ENCODE measurements at regions not wholly inside any gene's neighbourhood (a gene's known extent, or its start where the extent isn't known, plus 50 kb on each side); places are given as distances from the start of the nearest gene placed in this dataset.
"Not testable (repeated sequence)": the region's sequence is repeated elsewhere in the genome, so short reads cannot be mapped to it uniquely, and the experiment has no call there.

DNA sequence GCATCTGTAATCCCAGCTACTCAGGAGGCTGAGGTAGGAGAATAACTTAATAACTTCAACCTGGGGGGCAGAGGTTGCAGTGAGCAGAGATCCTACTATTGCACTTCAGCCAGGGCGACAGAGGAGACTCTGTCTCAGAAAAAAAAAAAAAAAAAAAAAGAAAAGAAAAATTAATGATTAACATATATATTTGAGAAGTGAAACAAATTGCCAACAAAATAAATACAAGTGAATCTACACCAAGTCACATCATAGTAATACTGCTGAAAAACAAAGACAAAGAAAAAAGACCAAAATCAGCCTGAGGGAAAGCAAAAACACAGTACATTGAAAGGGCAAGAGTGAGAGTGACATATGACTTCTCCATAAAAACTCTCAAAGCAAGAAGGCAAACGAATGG lies 123.7 kb downstream of the CASP12 start:
- Histone ChIP-seq H3K4me1 (ENCODE audit: insufficient read depth, low read length) (peaks cover 9% of the 10 kb centered on the region), H3K9ac (ENCODE audit: low read length) (no peak overlapping the region), H3K27ac (ENCODE audit: low read depth, low read length) (no peak overlapping the region), H3K4me3 (ENCODE audit: low read depth in 1 of 2, low read length in 2 of 2) (no peak overlapping the region), H3K27me3 (ENCODE audit: control insufficient read depth in 1 of 2, insufficient read depth in 2 of 2, low read length in 2 of 2) (no peaks in the 10 kb centered on the region), H3K9me3 (ENCODE audit: low read length) (no peaks in the 10 kb centered on the region), H3K36me3 (ENCODE audit: insufficient read depth, low read length) (no peaks in the 10 kb centered on the region)

DNA sequence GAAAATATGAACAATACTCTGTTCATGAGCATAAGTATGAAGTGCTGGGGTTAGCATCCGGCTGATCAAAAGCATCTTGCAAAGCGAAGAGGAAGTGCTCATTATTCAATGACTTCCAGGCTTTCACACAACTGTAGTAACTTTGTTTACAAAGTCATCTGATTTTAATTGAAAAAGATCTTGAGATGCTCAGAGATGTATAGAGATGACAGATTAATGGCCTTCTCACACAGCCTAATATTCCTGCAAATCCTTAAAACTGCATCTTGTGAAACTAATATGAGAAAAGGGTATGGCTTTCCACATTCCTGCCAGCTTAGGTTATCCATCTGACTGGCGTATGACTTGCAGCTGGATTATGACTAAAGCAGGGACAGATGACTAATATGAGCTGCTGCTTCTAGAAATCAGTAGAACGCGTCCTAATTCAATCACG lies 125.4 kb downstream of the CASP12 start:
- H3K9ac ChIP-seq (ENCODE audit: low read length) = no peak overlapping the region
- H3K4me3 ChIP-seq (ENCODE audit: low read depth in 1 of 2, low read length in 2 of 2) = no peak overlapping the region
- no peaks in the 10 kb centered on the region for H3K9me3 ChIP-seq (ENCODE audit: low read length)
- H3K4me1 ChIP-seq (ENCODE audit: insufficient read depth, low read length) = peaks cover 9% of the 10 kb centered on the region
- no peaks in the 10 kb centered on the region for H3K27me3 ChIP-seq (ENCODE audit: control insufficient read depth in 1 of 2, insufficient read depth in 2 of 2, low read length in 2 of 2)
- H3K36me3 ChIP-seq (ENCODE audit: insufficient read depth, low read length) = no peaks in the 10 kb centered on the region
- H3K27ac ChIP-seq (ENCODE audit: low read depth, low read length) = no peak overlapping the region

DNA sequence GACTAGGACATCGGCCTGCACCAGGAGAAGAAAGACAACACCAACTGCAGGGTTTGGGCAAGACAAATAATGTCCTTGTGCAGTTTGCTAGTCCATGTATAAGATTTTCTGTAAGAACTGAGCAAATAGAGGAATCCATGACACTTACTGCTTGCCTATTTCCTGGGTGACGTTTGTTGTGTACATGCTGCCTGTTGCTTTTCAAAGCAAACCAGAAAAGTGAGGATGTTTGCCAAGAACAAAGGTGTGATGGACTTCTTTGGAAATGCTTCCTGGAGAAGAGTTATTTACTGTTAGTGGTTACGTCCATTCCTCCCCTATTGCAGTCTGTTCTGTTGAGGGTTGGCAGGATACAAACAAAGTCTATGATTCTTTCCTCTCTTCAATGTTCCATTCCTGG lies 126.5 kb downstream of the CASP12 start:
- no peak overlapping the region for H3K4me3 ChIP-seq (ENCODE audit: low read depth in 1 of 2, low read length in 2 of 2)
- H3K36me3 ChIP-seq (ENCODE audit: insufficient read depth, low read length) = no peaks in the 10 kb centered on the region
- peaks cover 9% of the 10 kb centered on the region for H3K4me1 ChIP-seq (ENCODE audit: insufficient read depth, low read length)
- no peak overlapping the region for H3K9ac ChIP-seq (ENCODE audit: low read length)
- no peak overlapping the region for H3K27ac ChIP-seq (ENCODE audit: low read depth, low read length)
- H3K9me3 ChIP-seq (ENCODE audit: low read length) = no peaks in the 10 kb centered on the region
- no peaks in the 10 kb centered on the region for H3K27me3 ChIP-seq (ENCODE audit: control insufficient read depth in 1 of 2, insufficient read depth in 2 of 2, low read length in 2 of 2)

DNA sequence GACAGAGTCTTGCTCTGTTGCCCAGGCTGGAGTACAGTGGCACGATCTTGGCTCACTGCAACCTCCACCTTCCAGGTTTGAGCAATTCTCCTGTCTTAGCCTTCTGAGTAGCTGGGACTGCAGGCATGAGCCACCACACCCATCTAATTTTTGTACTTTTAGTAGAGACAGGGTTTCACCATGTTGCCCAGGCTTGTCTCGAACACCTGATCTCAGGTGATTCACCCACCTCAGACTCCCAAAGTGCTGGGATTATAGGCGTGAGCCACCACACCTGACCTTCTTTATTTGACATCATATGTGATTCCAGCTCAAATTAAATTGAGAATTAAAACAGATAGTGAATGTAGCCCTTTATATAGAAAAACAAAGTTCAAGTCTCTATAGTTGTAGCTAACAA lies 127.2 kb downstream of the CASP12 start:
- H3K4me3 ChIP-seq (ENCODE audit: low read depth in 1 of 2, low read length in 2 of 2); H3K4me1 ChIP-seq (ENCODE audit: insufficient read depth, low read length); H3K36me3 ChIP-seq (ENCODE audit: insufficient read depth, low read length); H3K27me3 ChIP-seq (ENCODE audit: control insufficient read depth in 1 of 2, insufficient read depth in 2 of 2, low read length in 2 of 2); H3K9ac ChIP-seq (ENCODE audit: low read length); H3K9me3 ChIP-seq (ENCODE audit: low read length); H3K27ac ChIP-seq (ENCODE audit: low read depth, low read length): not testable (repeated sequence)

DNA sequence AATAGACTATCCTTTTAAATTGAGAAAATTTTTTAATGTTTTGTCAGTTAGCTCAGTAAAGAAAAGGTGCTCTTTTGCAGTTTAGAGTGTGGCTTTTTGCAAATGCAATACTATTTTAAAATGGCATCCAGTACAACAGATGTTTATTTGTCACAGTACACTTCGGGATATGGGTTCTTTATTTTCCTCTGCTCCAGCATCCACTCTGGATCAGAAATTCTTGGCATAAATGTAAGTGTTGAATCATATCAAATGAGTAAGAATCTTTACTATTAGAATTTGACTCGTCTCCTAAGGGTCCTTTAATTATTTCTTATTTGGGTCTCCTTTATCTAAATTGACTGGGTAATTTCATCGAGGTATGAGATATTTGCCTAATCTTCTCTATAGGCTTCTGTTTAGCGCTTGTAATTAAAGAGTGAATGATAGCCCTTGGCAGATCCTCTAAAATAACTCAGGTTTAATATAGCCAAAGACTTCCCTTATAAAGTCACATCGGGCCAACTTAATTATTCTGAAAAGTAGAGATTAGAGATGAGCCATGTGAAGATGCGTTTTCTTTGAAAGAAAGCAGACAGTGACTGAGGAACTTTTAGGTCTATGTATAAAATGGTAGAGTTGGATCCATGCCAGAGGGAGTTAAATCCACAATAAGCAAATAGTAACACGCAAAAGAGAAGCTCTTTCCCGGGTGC lies 132.7 kb downstream of the CASP12 start:
- Histone ChIP-seq H3K4me3 (ENCODE audit: low read depth in 1 of 2, low read length in 2 of 2) (no peak overlapping the region), H3K36me3 (ENCODE audit: insufficient read depth, low read length) (no peaks in the 10 kb centered on the region), H3K9me3 (ENCODE audit: low read length) (no peaks in the 10 kb centered on the region), H3K4me1 (ENCODE audit: insufficient read depth, low read length) (no peaks in the 10 kb centered on the region), H3K9ac (ENCODE audit: low read length) (no peak overlapping the region), H3K27ac (ENCODE audit: low read depth, low read length) (no peak overlapping the region), H3K27me3 (ENCODE audit: control insufficient read depth in 1 of 2, insufficient read depth in 2 of 2, low read length in 2 of 2) (no peaks in the 10 kb centered on the region)

DNA sequence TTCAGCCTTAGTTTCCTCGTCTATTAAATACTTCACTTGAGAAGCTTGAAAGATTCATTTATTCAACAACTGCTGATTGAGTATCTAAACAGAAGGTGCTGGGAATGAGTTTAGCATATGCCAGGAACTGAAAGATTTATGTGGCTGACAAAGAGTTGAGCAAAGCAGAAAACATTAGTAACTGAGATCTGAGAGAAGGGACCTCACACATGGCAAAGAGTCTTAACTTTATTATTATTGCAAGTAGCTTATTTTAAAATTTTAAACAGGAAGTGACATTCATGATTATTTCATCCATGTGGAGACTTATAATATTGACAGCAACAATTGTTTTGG lies 133.6 kb downstream of the CASP12 start:
- Histone ChIP-seq H3K9ac (ENCODE audit: low read length) (no peak overlapping the region), H3K36me3 (ENCODE audit: insufficient read depth, low read length) (no peaks in the 10 kb centered on the region), H3K9me3 (ENCODE audit: low read length) (no peaks in the 10 kb centered on the region), H3K4me1 (ENCODE audit: insufficient read depth, low read length) (no peaks in the 10 kb centered on the region), H3K4me3 (ENCODE audit: low read depth in 1 of 2, low read length in 2 of 2) (no peak overlapping the region), H3K27ac (ENCODE audit: low read depth, low read length) (no peak overlapping the region), H3K27me3 (ENCODE audit: control insufficient read depth in 1 of 2, insufficient read depth in 2 of 2, low read length in 2 of 2) (no peaks in the 10 kb centered on the region)

DNA sequence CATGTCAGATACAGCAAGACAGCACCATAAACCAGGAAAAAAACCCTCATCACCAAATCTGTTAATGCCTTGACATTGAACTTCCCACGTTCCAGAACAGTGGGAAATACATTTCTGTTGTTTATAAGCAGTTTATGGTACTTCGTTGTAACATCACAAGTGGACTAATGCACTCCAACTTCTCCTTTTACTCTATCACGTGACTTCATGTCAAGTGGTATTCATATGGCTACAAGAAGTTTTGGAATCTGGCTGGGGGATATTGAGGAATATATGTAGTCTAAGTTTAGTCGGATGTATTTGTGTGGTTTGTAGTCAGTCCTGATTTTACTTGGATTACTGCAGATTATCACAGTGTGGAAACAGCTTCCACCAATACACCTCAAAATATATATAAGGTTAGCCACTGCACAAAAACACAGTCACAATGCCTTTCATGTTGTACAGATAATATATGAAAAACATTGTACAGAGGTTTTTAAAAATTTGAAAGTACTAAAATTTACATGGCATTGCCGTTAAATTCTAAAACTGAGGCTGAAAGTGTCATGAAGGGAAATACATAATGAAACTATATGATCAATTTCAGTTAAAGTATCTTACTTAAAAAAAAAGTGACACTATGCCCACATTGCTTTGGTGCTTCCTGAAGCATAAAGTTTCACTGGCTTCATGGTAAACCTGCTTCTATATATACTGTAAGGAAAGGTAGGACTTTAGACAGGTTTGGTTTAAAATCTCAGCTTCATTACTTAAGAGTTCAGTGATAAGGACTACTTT lies 134.1 kb downstream of the CASP12 start:
- Histone ChIP-seq H3K36me3 (ENCODE audit: insufficient read depth, low read length) (no peaks in the 10 kb centered on the region), H3K4me3 (ENCODE audit: low read depth in 1 of 2, low read length in 2 of 2) (no peak overlapping the region), H3K27me3 (ENCODE audit: control insufficient read depth in 1 of 2, insufficient read depth in 2 of 2, low read length in 2 of 2) (no peaks in the 10 kb centered on the region), H3K9ac (ENCODE audit: low read length) (no peak overlapping the region), H3K27ac (ENCODE audit: low read depth, low read length) (no peak overlapping the region), H3K9me3 (ENCODE audit: low read length) (no peaks in the 10 kb centered on the region), H3K4me1 (ENCODE audit: insufficient read depth, low read length) (no peaks in the 10 kb centered on the region)

DNA sequence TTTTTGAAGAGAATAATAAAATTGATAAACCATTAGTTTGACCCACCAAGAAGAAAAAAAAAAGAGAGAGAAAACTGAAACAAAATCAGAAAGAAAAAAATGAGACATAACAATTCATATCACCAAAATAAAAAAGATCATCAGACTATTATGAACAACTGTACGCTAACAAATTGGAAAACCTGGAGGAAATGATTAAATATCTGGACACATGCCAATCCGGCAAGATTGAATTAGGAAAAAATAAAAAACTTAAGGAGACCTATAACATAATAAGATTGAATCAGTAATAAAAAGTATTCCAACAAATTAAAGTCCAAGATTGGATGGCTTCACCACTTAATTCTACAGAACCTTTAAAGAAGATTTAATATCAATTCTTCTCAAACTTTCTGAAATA lies 136.7 kb downstream of the CASP12 start:
- Histone ChIP-seq H3K4me1 (ENCODE audit: insufficient read depth, low read length) (no peaks in the 10 kb centered on the region), H3K36me3 (ENCODE audit: insufficient read depth, low read length) (no peaks in the 10 kb centered on the region), H3K27ac (ENCODE audit: low read depth, low read length) (no peak overlapping the region), H3K4me3 (ENCODE audit: low read depth in 1 of 2, low read length in 2 of 2) (no peak overlapping the region), H3K27me3 (ENCODE audit: control insufficient read depth in 1 of 2, insufficient read depth in 2 of 2, low read length in 2 of 2) (no peaks in the 10 kb centered on the region), H3K9me3 (ENCODE audit: low read length) (no peaks in the 10 kb centered on the region), H3K9ac (ENCODE audit: low read length) (no peak overlapping the region)

DNA sequence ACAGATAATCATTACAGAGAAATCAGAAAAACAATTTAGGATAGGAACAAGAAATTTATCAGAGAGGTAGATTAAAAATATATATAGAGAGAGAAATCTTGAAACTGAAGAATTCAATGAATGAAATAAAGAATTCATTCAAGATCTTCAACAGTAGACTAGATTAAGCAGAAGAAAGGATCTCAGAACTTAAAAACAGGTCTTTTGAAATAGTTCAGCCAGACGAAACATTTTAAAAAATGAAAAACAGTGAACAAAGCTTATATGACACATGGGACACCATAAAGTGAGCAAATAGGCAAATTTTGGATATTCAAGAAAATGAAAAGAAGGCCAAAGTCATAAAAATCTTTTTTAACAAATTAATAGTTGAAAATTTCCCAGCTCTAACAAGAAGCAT lies 138.8 kb downstream of the CASP12 start:
- Histone ChIP-seq H3K27ac (ENCODE audit: low read depth, low read length) (no peak overlapping the region), H3K9ac (ENCODE audit: low read length) (no peak overlapping the region), H3K4me1 (ENCODE audit: insufficient read depth, low read length) (no peaks in the 10 kb centered on the region), H3K36me3 (ENCODE audit: insufficient read depth, low read length) (no peaks in the 10 kb centered on the region), H3K27me3 (ENCODE audit: control insufficient read depth in 1 of 2, insufficient read depth in 2 of 2, low read length in 2 of 2) (no peaks in the 10 kb centered on the region), H3K9me3 (ENCODE audit: low read length) (no peaks in the 10 kb centered on the region), H3K4me3 (ENCODE audit: low read depth in 1 of 2, low read length in 2 of 2) (no peak overlapping the region)

DNA sequence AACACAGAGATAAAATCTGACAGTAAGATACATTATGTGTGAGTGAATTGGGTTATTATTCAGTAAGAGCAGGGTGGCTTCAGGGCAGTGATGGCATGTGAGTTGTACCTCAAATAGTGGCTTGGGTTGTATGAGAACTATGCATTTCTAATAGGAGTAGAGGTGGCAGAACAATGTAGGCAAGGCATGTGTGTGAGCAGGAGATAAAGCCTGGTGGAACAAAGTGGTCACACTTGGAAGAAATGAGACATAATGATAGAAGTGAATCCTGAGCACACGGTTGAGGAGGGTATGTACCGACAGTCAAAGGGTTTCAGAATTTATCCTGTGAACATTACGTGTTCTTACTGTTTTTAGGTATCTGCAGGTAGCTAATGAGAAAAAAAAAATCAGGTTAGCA lies 159.3 kb downstream of the CASP12 start:
- Histone ChIP-seq H3K4me1 (ENCODE audit: insufficient read depth, low read length) (no peaks in the 10 kb centered on the region), H3K27ac (ENCODE audit: low read depth, low read length) (no peak overlapping the region), H3K9me3 (ENCODE audit: low read length) (no peaks in the 10 kb centered on the region), H3K4me3 (ENCODE audit: low read depth in 1 of 2, low read length in 2 of 2) (no peak overlapping the region), H3K36me3 (ENCODE audit: insufficient read depth, low read length) (no peaks in the 10 kb centered on the region), H3K9ac (ENCODE audit: low read length) (no peak overlapping the region), H3K27me3 (ENCODE audit: control insufficient read depth in 1 of 2, insufficient read depth in 2 of 2, low read length in 2 of 2) (no peaks in the 10 kb centered on the region)

DNA sequence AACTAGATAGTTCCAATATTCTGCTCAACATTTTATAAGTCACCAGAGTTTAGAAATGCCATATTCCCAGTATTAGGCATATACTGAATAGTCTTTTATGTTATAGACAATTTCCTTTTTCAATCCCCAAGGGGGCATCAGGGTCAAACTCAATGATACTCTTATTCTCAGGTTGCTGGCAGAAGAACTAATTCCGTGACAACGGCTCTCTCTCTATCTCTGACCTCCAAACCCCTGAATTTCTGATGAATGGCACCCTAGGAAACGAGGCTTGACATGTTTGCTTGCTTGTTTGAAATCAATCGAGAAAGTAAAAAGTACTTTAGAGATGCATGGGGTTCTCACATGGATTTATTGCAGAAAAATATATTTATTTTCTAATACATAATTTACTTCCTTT lies 160.1 kb downstream of the CASP12 start:
- Histone ChIP-seq H3K4me3 (ENCODE audit: low read depth in 1 of 2, low read length in 2 of 2) (no peak overlapping the region), H3K27ac (ENCODE audit: low read depth, low read length) (no peak overlapping the region), H3K9me3 (ENCODE audit: low read length) (no peaks in the 10 kb centered on the region), H3K27me3 (ENCODE audit: control insufficient read depth in 1 of 2, insufficient read depth in 2 of 2, low read length in 2 of 2) (no peaks in the 10 kb centered on the region), H3K36me3 (ENCODE audit: insufficient read depth, low read length) (no peaks in the 10 kb centered on the region), H3K4me1 (ENCODE audit: insufficient read depth, low read length) (no peaks in the 10 kb centered on the region), H3K9ac (ENCODE audit: low read length) (no peak overlapping the region)

DNA sequence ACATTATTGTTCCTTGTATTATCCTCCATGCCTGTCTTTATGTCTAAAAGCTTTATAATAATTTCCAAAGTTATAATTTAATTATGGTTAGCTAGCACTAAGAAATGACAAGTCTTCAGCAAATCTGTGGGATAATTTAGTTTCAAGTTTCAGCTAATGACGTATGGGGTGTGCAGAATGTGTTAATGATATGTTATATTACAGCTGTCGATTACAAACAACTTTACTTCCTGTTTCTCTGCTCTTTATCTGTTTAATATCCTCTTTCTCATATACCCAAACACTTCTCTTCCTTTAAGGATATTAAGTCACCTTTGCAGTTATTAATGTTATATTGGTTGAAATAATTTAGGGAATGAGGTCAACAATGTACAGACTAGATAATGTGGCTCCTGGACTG lies 161.8 kb downstream of the CASP12 start:
- Histone ChIP-seq H3K9ac (ENCODE audit: low read length) (no peak overlapping the region), H3K36me3 (ENCODE audit: insufficient read depth, low read length) (no peaks in the 10 kb centered on the region), H3K27ac (ENCODE audit: low read depth, low read length) (no peak overlapping the region), H3K27me3 (ENCODE audit: control insufficient read depth in 1 of 2, insufficient read depth in 2 of 2, low read length in 2 of 2) (no peaks in the 10 kb centered on the region), H3K9me3 (ENCODE audit: low read length) (no peaks in the 10 kb centered on the region), H3K4me3 (ENCODE audit: low read depth in 1 of 2, low read length in 2 of 2) (no peak overlapping the region), H3K4me1 (ENCODE audit: insufficient read depth, low read length) (no peaks in the 10 kb centered on the region)

Data from muscle layer of colon (tissue), 2 donors.